ENCODE measurements at regions not wholly inside any gene's neighbourhood (a gene's known extent, or its start where the extent isn't known, plus 50 kb on each side); places are given as distances from the start of the nearest gene placed in this dataset.

- no peaks in the 10 kb centered on the region for H3K36me3 ChIP-seq (ENCODE audit: control insufficient read depth, insufficient read depth, low read length)
- no peak overlapping the region for H3K4me3 ChIP-seq (ENCODE audit: low read depth, low read length)
- H3K9ac ChIP-seq (ENCODE audit: low read depth, low read length): no peak overlapping the region
- H3K9me3 ChIP-seq (ENCODE audit: control insufficient read depth, insufficient read depth, low read length): no peaks in the 10 kb centered on the region
- H3K4me1 ChIP-seq (ENCODE audit: control insufficient read depth, insufficient read depth, low read length): peaks cover 7% of the 10 kb centered on the region
- H3K27me3 ChIP-seq (ENCODE audit: control insufficient read depth, insufficient read depth, low read length): no peaks in the 10 kb centered on the region
Observed at GRCh38 chr18:4843771-4844170, 353.3 kb downstream of the AKAIN1 start.

GRCh38 chr18:4842751-4843150, 354.3 kb downstream of the AKAIN1 start:
- Histone ChIP-seq H3K36me3 (ENCODE audit: control insufficient read depth, insufficient read depth, low read length) (no peaks in the 10 kb centered on the region), H3K9ac (ENCODE audit: low read depth, low read length) (no peak overlapping the region), H3K4me3 (ENCODE audit: low read depth, low read length) (no peak overlapping the region), H3K9me3 (ENCODE audit: control insufficient read depth, insufficient read depth, low read length) (no peaks in the 10 kb centered on the region), H3K4me1 (ENCODE audit: control insufficient read depth, insufficient read depth, low read length) (peaks cover 7% of the 10 kb centered on the region), H3K27me3 (ENCODE audit: control insufficient read depth, insufficient read depth, low read length) (no peaks in the 10 kb centered on the region)

- H3K4me1 ChIP-seq (ENCODE audit: control insufficient read depth, insufficient read depth, low read length): peaks cover 7% of the 10 kb centered on the region
- H3K9me3 ChIP-seq (ENCODE audit: control insufficient read depth, insufficient read depth, low read length): no peaks in the 10 kb centered on the region
- no peak overlapping the region for H3K4me3 ChIP-seq (ENCODE audit: low read depth, low read length)
- H3K36me3 ChIP-seq (ENCODE audit: control insufficient read depth, insufficient read depth, low read length): no peaks in the 10 kb centered on the region
- H3K27me3 ChIP-seq (ENCODE audit: control insufficient read depth, insufficient read depth, low read length): no peaks in the 10 kb centered on the region
- no peak overlapping the region for H3K9ac ChIP-seq (ENCODE audit: low read depth, low read length)
Observed at GRCh38 chr18:4842287-4842686, 354.8 kb downstream of the AKAIN1 start.

GRCh38 chr18:4839639-4840038, 357.4 kb downstream of the AKAIN1 start:
- Histone ChIP-seq H3K27me3 (ENCODE audit: control insufficient read depth, insufficient read depth, low read length) (no peaks in the 10 kb centered on the region), H3K9ac (ENCODE audit: low read depth, low read length) (no peak overlapping the region), H3K9me3 (ENCODE audit: control insufficient read depth, insufficient read depth, low read length) (no peaks in the 10 kb centered on the region), H3K4me1 (ENCODE audit: control insufficient read depth, insufficient read depth, low read length) (peaks cover 7% of the 10 kb centered on the region), H3K36me3 (ENCODE audit: control insufficient read depth, insufficient read depth, low read length) (no peaks in the 10 kb centered on the region), H3K4me3 (ENCODE audit: low read depth, low read length) (no peak overlapping the region)

GRCh38 chr18:4836141-4836540, 360.9 kb downstream of the AKAIN1 start:
- H3K4me3 ChIP-seq (ENCODE audit: low read depth, low read length): no peak overlapping the region
- H3K4me1 ChIP-seq (ENCODE audit: control insufficient read depth, insufficient read depth, low read length): peaks cover 7% of the 10 kb centered on the region
- no peaks in the 10 kb centered on the region for H3K27me3 ChIP-seq (ENCODE audit: control insufficient read depth, insufficient read depth, low read length)
- no peak overlapping the region for H3K9ac ChIP-seq (ENCODE audit: low read depth, low read length)
- H3K9me3 ChIP-seq (ENCODE audit: control insufficient read depth, insufficient read depth, low read length): no peaks in the 10 kb centered on the region
- no peaks in the 10 kb centered on the region for H3K36me3 ChIP-seq (ENCODE audit: control insufficient read depth, insufficient read depth, low read length)

GRCh38 chr18:4831791-4832375, 365.2 kb downstream of the AKAIN1 start:
- Histone ChIP-seq H3K9ac (ENCODE audit: low read depth, low read length) (no peak overlapping the region), H3K4me3 (ENCODE audit: low read depth, low read length) (no peak overlapping the region), H3K36me3 (ENCODE audit: control insufficient read depth, insufficient read depth, low read length) (no peaks in the 10 kb centered on the region), H3K27me3 (ENCODE audit: control insufficient read depth, insufficient read depth, low read length) (no peaks in the 10 kb centered on the region), H3K4me1 (ENCODE audit: control insufficient read depth, insufficient read depth, low read length) (no peaks in the 10 kb centered on the region), H3K9me3 (ENCODE audit: control insufficient read depth, insufficient read depth, low read length) (no peaks in the 10 kb centered on the region)

- H3K9me3 ChIP-seq (ENCODE audit: control insufficient read depth, insufficient read depth, low read length): no peaks in the 10 kb centered on the region
- H3K4me3 ChIP-seq (ENCODE audit: low read depth, low read length): no peak overlapping the region
- H3K36me3 ChIP-seq (ENCODE audit: control insufficient read depth, insufficient read depth, low read length): no peaks in the 10 kb centered on the region
- H3K4me1 ChIP-seq (ENCODE audit: control insufficient read depth, insufficient read depth, low read length): no peaks in the 10 kb centered on the region
- no peak overlapping the region for H3K9ac ChIP-seq (ENCODE audit: low read depth, low read length)
- H3K27me3 ChIP-seq (ENCODE audit: control insufficient read depth, insufficient read depth, low read length): no peaks in the 10 kb centered on the region
Observed at GRCh38 chr18:4831127-4831526, 365.9 kb downstream of the AKAIN1 start.

- H3K4me1 ChIP-seq (ENCODE audit: control insufficient read depth, insufficient read depth, low read length): peaks cover 4% of the 10 kb centered on the region
- H3K36me3 ChIP-seq (ENCODE audit: control insufficient read depth, insufficient read depth, low read length): no peaks in the 10 kb centered on the region
- no peaks in the 10 kb centered on the region for H3K9me3 ChIP-seq (ENCODE audit: control insufficient read depth, insufficient read depth, low read length)
- H3K4me3 ChIP-seq (ENCODE audit: low read depth, low read length): no peak overlapping the region
- H3K27me3 ChIP-seq (ENCODE audit: control insufficient read depth, insufficient read depth, low read length): no peaks in the 10 kb centered on the region
- H3K9ac ChIP-seq (ENCODE audit: low read depth, low read length): no peak overlapping the region
Observed at GRCh38 chr18:4823091-4823490, 368.0 kb upstream of the DLGAP1 start.

- H3K36me3 ChIP-seq (ENCODE audit: control insufficient read depth, insufficient read depth, low read length): no peaks in the 10 kb centered on the region
- no peaks in the 10 kb centered on the region for H3K27me3 ChIP-seq (ENCODE audit: control insufficient read depth, insufficient read depth, low read length)
- peaks cover 4% of the 10 kb centered on the region for H3K4me1 ChIP-seq (ENCODE audit: control insufficient read depth, insufficient read depth, low read length)
- H3K4me3 ChIP-seq (ENCODE audit: low read depth, low read length): no peak overlapping the region
- no peak overlapping the region for H3K9ac ChIP-seq (ENCODE audit: low read depth, low read length)
- H3K9me3 ChIP-seq (ENCODE audit: control insufficient read depth, insufficient read depth, low read length): no peaks in the 10 kb centered on the region
Observed at GRCh38 chr18:4821801-4822200, 366.7 kb upstream of the DLGAP1 start.

- Histone ChIP-seq H3K4me3 (ENCODE audit: low read depth, low read length) (no peak overlapping the region), H3K9me3 (ENCODE audit: control insufficient read depth, insufficient read depth, low read length) (no peaks in the 10 kb centered on the region), H3K27me3 (ENCODE audit: control insufficient read depth, insufficient read depth, low read length) (no peaks in the 10 kb centered on the region), H3K9ac (ENCODE audit: low read depth, low read length) (no peak overlapping the region), H3K36me3 (ENCODE audit: control insufficient read depth, insufficient read depth, low read length) (no peaks in the 10 kb centered on the region), H3K4me1 (ENCODE audit: control insufficient read depth, insufficient read depth, low read length) (peaks cover 4% of the 10 kb centered on the region)
Observed at GRCh38 chr18:4817665-4818064, 362.6 kb upstream of the DLGAP1 start.

- H3K27me3 ChIP-seq (ENCODE audit: control insufficient read depth, insufficient read depth, low read length): no peaks in the 10 kb centered on the region
Observed at GRCh38 chr18:4813708-4814107, 358.6 kb upstream of the DLGAP1 start.

GRCh38 chr18:4808891-4809290, 353.8 kb upstream of the DLGAP1 start:
- no peaks in the 10 kb centered on the region for H3K27me3 ChIP-seq (ENCODE audit: control insufficient read depth, insufficient read depth, low read length)
- H3K9me3 ChIP-seq (ENCODE audit: control insufficient read depth, insufficient read depth, low read length): no peaks in the 10 kb centered on the region
- H3K4me3 ChIP-seq (ENCODE audit: low read depth, low read length): no peak overlapping the region
- H3K36me3 ChIP-seq (ENCODE audit: control insufficient read depth, insufficient read depth, low read length): no peaks in the 10 kb centered on the region
- H3K9ac ChIP-seq (ENCODE audit: low read depth, low read length): no peak overlapping the region
- H3K4me1 ChIP-seq (ENCODE audit: control insufficient read depth, insufficient read depth, low read length): no peaks in the 10 kb centered on the region

More at GRCh38 chr18:4813708-4814107, 358.6 kb upstream of the DLGAP1 start:
- H3K9me3 ChIP-seq (ENCODE audit: control insufficient read depth, insufficient read depth, low read length): no peaks in the 10 kb centered on the region
- H3K4me1 ChIP-seq (ENCODE audit: control insufficient read depth, insufficient read depth, low read length): no peaks in the 10 kb centered on the region
- H3K36me3 ChIP-seq (ENCODE audit: control insufficient read depth, insufficient read depth, low read length): no peaks in the 10 kb centered on the region
- no peak overlapping the region for H3K9ac ChIP-seq (ENCODE audit: low read depth, low read length)
- H3K4me3 ChIP-seq (ENCODE audit: low read depth, low read length): no peak overlapping the region
